ENCODE measurements at regions not wholly inside any gene's neighbourhood (a gene's known extent, or its start where the extent isn't known, plus 50 kb on each side); places are given as distances from the start of the nearest gene placed in this dataset.
"Not testable (repeated sequence)": the region's sequence is repeated elsewhere in the genome, so short reads cannot be mapped to it uniquely, and the experiment has no call there.

DNA sequence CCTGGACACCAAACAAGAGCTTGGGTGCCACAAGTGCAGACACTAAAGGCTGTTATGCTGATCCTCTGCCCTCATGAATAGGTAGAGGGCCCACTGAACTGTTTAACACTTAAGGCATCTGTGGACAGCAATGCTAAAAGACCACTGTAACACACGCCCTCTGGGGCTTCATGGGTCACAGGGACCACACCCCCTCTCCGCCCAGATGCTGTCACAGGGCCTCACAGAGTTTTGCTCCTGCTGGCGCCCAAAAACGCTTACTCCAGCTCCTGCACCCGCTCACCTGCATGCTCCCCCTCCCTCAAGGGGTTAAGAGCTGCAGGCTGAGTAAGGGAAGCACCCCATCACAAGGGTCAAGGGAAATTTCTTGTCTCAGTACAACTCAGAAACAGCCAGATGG lies 141.8 kb upstream of the NUDT4 start (continued):
- no peak for TF ChIP-seq NFIC (IDR thresholded peaks at IDR 0.05; ENCODE audit: borderline replicate concordance)

GRCh38 chr12:93237235-93237915 lies 140.3 kb upstream of the NUDT4 start:
- Histone ChIP-seq H3K9me2 (no peaks in the 10 kb centered on the region), H4K20me1 (ENCODE audit: insufficient read depth) (no peaks in the 10 kb centered on the region), H3K4me2 (no peak overlapping the region), H3K9me3 (no peaks in the 10 kb centered on the region), H3K9ac (no peak overlapping the region), H3K4me3 (ENCODE audit: low read depth in 2 of 2, low read length in 1 of 2) (no peak overlapping the region), H2AFZ (ENCODE audit: low read depth) (no peak overlapping the region), H3F3A (replicated peaks; ENCODE audit: insufficient read depth) (no peaks in the 10 kb centered on the region), H3K27ac (ENCODE audit: low read depth in 2 of 2, low read length in 1 of 2) (no peak overlapping the region), H3K79me2 (ENCODE audit: insufficient read depth) (no peaks in the 10 kb centered on the region), H3K27me3 (ENCODE audit: insufficient read depth) (no peaks in the 10 kb centered on the region), H3K4me1 (ENCODE audit: control insufficient read depth in 1 of 2, insufficient read depth in 2 of 2, low read depth in 1 of 2, low read length in 1 of 2) (peaks cover 0 to 2% of the 10 kb centered on the region in 2 experiments; a peak in 1 of 4 replicates), H3K36me3 (replicated peaks in 1 of 2; ENCODE audit: control insufficient read depth in 1 of 2, insufficient read depth in 2 of 2, low read length in 1 of 2) (no peaks in the 10 kb centered on the region)
- TF ChIP-seq RXRA (IDR thresholded peaks at IDR 0.05; ENCODE audit: borderline replicate concordance, low read depth) = no peak
- no peak for TF ChIP-seq JUND (IDR thresholded peaks at IDR 0.05)
- TF ChIP-seq PBX3 (IDR thresholded peaks at IDR 0.05) = no peak
- no peak for TF ChIP-seq SIN3A (IDR thresholded peaks at IDR 0.05; ENCODE audit: borderline replicate concordance, low read depth, low read length)
- no peak for TF ChIP-seq FOSL2 (IDR thresholded peaks at IDR 0.05; ENCODE audit: borderline replicate concordance, low read depth)
- no peak for TF ChIP-seq NRF1 (IDR thresholded peaks at IDR 0.05; ENCODE audit: low read depth, low read length)
- TF ChIP-seq, protein P1, sequence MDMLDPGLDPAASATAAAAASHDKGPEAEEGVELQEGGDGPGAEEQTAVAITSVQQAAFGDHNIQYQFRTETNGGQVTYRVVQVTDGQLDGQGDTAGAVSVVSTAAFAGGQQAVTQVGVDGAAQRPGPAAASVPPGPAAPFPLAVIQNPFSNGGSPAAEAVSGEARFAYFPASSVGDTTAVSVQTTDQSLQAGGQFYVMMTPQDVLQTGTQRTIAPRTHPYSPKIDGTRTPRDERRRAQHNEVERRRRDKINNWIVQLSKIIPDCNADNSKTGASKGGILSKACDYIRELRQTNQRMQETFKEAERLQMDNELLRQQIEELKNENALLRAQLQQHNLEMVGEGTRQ (IDR thresholded peaks at IDR 0.05; ENCODE audit: borderline replicate concordance, low read depth, low read length) = no peak
- TF ChIP-seq EP300 (IDR thresholded peaks at IDR 0.05; ENCODE audit: borderline replicate concordance in 1 of 2, low read depth in 1 of 2, low read length in 1 of 2) = no peak
- no peak for TF ChIP-seq MEF2A (IDR thresholded peaks at IDR 0.05; ENCODE audit: borderline replicate concordance, low read depth)
- TF ChIP-seq GATA2 (CRISPR knock-in tag; IDR thresholded peaks at IDR 0.05) = no peak
- no peak for TF ChIP-seq EZH2phosphoT487 (IDR thresholded peaks at IDR 0.05; ENCODE audit: borderline replicate concordance, low read depth)
- no peak for TF ChIP-seq TCF12 (IDR thresholded peaks at IDR 0.05)
- no peak for TF ChIP-seq MXI1 (IDR thresholded peaks at IDR 0.05; ENCODE audit: low read depth, low read length)
- TF ChIP-seq RCOR1 (IDR thresholded peaks at IDR 0.05; ENCODE audit: low read length) = no peak
- TF ChIP-seq SMC3 (IDR thresholded peaks at IDR 0.05; ENCODE audit: low read depth, low read length) = no peak
- no peak for TF ChIP-seq GABPA (IDR thresholded peaks at IDR 0.05; ENCODE audit: low read depth)
- TF ChIP-seq, protein P2, sequence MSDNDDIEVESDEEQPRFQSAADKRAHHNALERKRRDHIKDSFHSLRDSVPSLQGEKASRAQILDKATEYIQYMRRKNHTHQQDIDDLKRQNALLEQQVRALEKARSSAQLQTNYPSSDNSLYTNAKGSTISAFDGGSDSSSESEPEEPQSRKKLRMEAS (IDR thresholded peaks at IDR 0.05; ENCODE audit: low read depth) = no peak
- no peak for TF ChIP-seq TEAD4 (IDR thresholded peaks at IDR 0.05; ENCODE audit: borderline replicate concordance, insufficient read depth)
- TF ChIP-seq NFIC (IDR thresholded peaks at IDR 0.05; ENCODE audit: borderline replicate concordance) = no peak
- no peak for DNase-seq
- POLR2A ChIA-PET = no interaction called here
- CTCF ChIA-PET = interaction anchor here (1.0 to 1.3 kb wide), 2 partner anchors 11 to 13 kb away, joined by 3 read pairs; no protein-coding TSS in a partner anchor
- 72% methylated on average over 3 of the region's 4 CpGs for WGBS (ENCODE audit: low lambda C conversion rate)

DNA sequence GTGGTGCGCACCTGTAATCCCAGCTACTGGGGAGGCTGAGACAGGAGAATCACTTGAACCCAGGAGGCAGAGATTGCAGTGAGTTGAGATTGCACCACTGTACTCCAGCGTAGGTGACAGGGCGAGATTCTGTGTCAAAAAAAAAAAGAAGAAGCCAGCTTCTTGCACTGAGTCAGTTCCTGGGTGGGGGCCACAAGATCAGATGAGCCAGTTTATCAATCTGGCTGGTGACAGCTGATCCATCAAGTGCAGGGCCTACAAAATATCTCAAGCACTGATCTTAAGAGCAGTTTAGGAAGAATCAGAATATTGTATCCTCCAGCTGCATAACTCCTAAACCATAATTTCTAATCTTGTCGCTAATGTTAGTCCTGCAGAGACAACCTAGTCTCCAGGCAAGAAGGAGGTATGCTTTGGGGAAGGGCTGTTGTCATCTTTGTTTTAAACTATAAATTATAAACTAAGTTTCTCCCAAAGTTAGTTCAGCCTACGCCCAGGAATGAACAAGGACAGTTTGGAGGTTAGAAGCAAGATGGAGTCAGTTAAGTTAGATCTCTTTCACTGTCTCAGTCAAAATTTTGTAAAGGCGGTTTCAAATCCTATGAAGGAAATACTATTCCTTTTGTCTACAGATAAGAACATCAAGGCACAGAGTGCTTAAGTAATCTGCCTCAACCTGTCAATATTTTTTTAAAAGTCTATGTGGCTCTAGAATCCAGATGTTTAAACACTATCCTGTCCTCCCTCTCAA lies 139.0 kb upstream of the NUDT4 start:
- POLR2A ChIA-PET; H3K27ac ChIP-seq (ENCODE audit: low read depth in 2 of 2, low read length in 1 of 2); H3K9me3 ChIP-seq; H3K9ac ChIP-seq; H4K20me1 ChIP-seq (ENCODE audit: insufficient read depth); H3F3A ChIP-seq (replicated peaks; ENCODE audit: insufficient read depth); H3K79me2 ChIP-seq (ENCODE audit: insufficient read depth); H3K4me2 ChIP-seq; H3K27me3 ChIP-seq (ENCODE audit: insufficient read depth); H3K4me3 ChIP-seq (ENCODE audit: low read depth in 2 of 2, low read length in 1 of 2); H2AFZ ChIP-seq (ENCODE audit: low read depth); DNase-seq; H3K9me2 ChIP-seq; H3K36me3 ChIP-seq (replicated peaks in 1 of 2; ENCODE audit: control insufficient read depth in 1 of 2, insufficient read depth in 2 of 2, low read length in 1 of 2): not testable (repeated sequence)
- WGBS (ENCODE audit: low lambda C conversion rate) = 82% methylated on average over 6 of the region's 6 CpGs
- CTCF ChIA-PET = interaction anchor here (1.0 to 1.1 kb wide), 2 partner anchors 11 to 158 kb away, joined by 3 read pairs; no protein-coding TSS in a partner anchor
- H3K4me1 ChIP-seq (ENCODE audit: control insufficient read depth in 1 of 2, insufficient read depth in 2 of 2, low read depth in 1 of 2, low read length in 1 of 2) = peaks cover 0 to 15% of the 10 kb centered on the region in 2 experiments; a peak in 2 of 4 replicates

DNA sequence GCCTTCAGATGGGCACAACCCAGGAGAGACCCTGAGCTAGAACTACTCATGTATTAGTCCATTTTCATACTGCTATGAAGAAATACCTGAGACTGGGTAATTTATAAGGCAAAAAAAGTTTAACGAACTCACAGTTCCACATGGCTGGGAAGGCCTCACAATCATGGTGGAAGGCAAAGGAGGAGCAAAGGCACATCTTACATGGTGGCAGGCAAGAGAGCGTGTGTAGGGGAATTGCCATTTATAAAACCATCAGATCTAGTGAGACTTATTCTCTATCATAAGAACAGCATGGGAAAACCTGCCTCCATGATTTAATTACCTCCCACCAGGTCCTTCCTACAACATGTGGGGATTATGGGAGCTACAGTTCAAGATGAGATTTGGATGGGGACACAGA lies 137.9 kb upstream of the NUDT4 start:
- POLR2A ChIA-PET; H3K4me3 ChIP-seq (ENCODE audit: low read depth in 2 of 2, low read length in 1 of 2); CTCF ChIA-PET; H3F3A ChIP-seq (replicated peaks; ENCODE audit: insufficient read depth); H3K9me3 ChIP-seq; H3K27ac ChIP-seq (ENCODE audit: low read depth in 2 of 2, low read length in 1 of 2); H3K4me2 ChIP-seq; H3K36me3 ChIP-seq (replicated peaks in 1 of 2; ENCODE audit: control insufficient read depth in 1 of 2, insufficient read depth in 2 of 2, low read length in 1 of 2); H3K9me2 ChIP-seq; H3K79me2 ChIP-seq (ENCODE audit: insufficient read depth); DNase-seq; H3K27me3 ChIP-seq (ENCODE audit: insufficient read depth); H4K20me1 ChIP-seq (ENCODE audit: insufficient read depth); H3K9ac ChIP-seq; H2AFZ ChIP-seq (ENCODE audit: low read depth): not testable (repeated sequence)
- 75% methylated on average over 2 of the region's 2 CpGs for WGBS (ENCODE audit: low lambda C conversion rate)
- H3K4me1 ChIP-seq (ENCODE audit: control insufficient read depth in 1 of 2, insufficient read depth in 2 of 2, low read depth in 1 of 2, low read length in 1 of 2) = peaks cover 0 to 20% of the 10 kb centered on the region in 2 experiments; a peak in 2 of 4 replicates

Measured in SK-N-SH (cell line).